ES-I3 (cell line): ENCODE measurements at regions not wholly inside any gene's neighbourhood (a gene's known extent, or its start where the extent isn't known, plus 50 kb on each side); places are given as distances from the start of the nearest gene placed in this dataset.
"Not testable (repeated sequence)": the region's sequence is repeated elsewhere in the genome, so short reads cannot be mapped to it uniquely, and the experiment has no call there.

Experiments used
- H3K36me3 ChIP-seq: 2 replicates; pipeline ENCODE4 v1.6.1; 2013; ENCODE audit warnings: mild to moderate bottlenecking, low read length, control low read depth, moderate library complexity; ENCODE audit not compliant: insufficient read depth
- H3K4me1 ChIP-seq: 2 replicates; pipeline ENCODE4 v1.6.1; 2013; ENCODE audit warnings: mild to moderate bottlenecking, control low read depth, low read length; ENCODE audit not compliant: insufficient read depth
- H3K9ac ChIP-seq: 2 replicates; pipeline ENCODE4 v1.6.1; 2013; ENCODE audit warnings: low read depth, mild to moderate bottlenecking, low read length, moderate library complexity
- H3K9me3 ChIP-seq: 2 replicates; pipeline ENCODE4 v1.6.1; 2013; ENCODE audit warnings: mild to moderate bottlenecking, low read length, moderate library complexity; ENCODE audit not compliant: control insufficient read depth, insufficient read depth

DNA sequence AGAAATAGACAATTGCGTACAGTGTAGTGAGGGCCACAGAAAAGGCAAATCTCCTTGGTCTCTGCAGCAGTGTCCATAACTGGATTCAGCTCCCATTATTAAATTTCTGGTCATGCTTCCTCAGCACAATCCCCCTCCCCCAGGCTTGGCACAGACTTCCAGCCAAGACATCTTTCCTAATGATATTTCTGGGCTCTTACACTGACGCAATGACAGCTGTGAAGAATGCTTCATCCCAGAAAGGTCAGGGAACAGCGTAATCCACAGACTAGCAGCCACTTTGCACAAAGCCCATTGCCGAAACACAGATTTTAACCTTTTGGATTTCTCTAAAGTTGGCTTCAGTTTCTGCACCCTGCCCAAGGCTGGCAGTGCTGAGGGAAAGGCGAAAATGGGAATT is 597.6 kb upstream of the CPEB2 start:
- Histone ChIP-seq H3K9me3 (no peaks in the 10 kb centered on the region; the same call in 1 of the 2 replicates), H3K9ac (no peak overlapping the region), H3K36me3 (no peaks in the 10 kb centered on the region), H3K4me1 (no peaks in the 10 kb centered on the region)

DNA sequence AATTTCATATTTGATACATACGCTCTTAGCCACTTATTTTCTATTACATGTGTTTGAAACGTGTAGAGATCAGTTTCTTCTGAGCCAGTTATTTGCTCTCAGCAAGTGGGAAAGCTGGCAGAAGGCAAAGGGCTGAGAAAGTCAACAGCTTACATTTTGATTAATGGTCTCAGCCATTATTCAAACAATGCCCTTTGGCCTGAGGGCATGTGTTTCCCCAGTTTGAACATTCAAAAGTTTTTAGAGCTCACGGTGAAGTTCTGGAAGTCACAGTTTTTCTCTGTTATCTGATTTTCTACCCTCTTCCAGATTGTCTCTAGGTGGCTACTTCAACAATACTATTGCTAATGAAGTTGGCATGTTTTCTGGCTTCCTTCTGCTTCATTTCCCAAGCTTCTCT is 591.8 kb upstream of the CPEB2 start:
- H3K9ac ChIP-seq = no peak overlapping the region
- H3K4me1 ChIP-seq = no peaks in the 10 kb centered on the region
- H3K36me3 ChIP-seq = no peaks in the 10 kb centered on the region
- H3K9me3 ChIP-seq = no peaks in the 10 kb centered on the region; the same call in 1 of the 2 replicates

- Histone ChIP-seq H3K36me3 (no peaks in the 10 kb centered on the region), H3K4me1 (no peaks in the 10 kb centered on the region), H3K9ac (no peak overlapping the region), H3K9me3 (no peaks in the 10 kb centered on the region)
Measured at GRCh38 chr4:14415146-14415545, 587.1 kb upstream of the CPEB2 start.

GRCh38 chr4:14419516-14419915 is 582.8 kb upstream of the CPEB2 start:
- no peaks in the 10 kb centered on the region for H3K36me3 ChIP-seq
- H3K9me3 ChIP-seq = no peaks in the 10 kb centered on the region
- H3K4me1 ChIP-seq = no peaks in the 10 kb centered on the region
- no peak overlapping the region for H3K9ac ChIP-seq

DNA sequence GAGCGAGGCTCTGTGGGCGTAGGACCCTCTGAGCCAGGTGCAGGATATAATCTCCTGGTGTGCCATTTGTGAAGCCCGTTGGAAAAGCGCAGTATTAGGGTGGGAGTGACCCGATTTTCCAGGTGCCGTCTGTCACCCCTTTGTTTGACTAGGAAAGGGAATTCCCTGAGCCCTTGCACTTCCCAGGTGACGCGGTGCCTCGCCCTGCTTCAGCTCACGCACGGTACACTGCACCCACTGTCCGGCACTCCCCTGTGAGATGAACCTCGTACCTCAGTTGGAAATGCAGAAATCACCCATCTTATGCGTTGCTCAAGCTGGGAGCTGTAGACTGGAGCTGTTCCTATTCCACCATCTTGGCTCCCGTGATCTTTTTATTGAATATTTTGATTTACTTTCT is 576.0 kb upstream of the CPEB2 start:
- not testable (repeated sequence) for H3K9me3 ChIP-seq, H3K4me1 ChIP-seq, H3K9ac ChIP-seq, H3K36me3 ChIP-seq

GRCh38 chr4:14428125-14428524 is 574.2 kb upstream of the CPEB2 start:
- no peaks in the 10 kb centered on the region for H3K9me3 ChIP-seq
- H3K36me3 ChIP-seq = no peaks in the 10 kb centered on the region
- no peak overlapping the region for H3K9ac ChIP-seq
- H3K4me1 ChIP-seq = no peaks in the 10 kb centered on the region

DNA sequence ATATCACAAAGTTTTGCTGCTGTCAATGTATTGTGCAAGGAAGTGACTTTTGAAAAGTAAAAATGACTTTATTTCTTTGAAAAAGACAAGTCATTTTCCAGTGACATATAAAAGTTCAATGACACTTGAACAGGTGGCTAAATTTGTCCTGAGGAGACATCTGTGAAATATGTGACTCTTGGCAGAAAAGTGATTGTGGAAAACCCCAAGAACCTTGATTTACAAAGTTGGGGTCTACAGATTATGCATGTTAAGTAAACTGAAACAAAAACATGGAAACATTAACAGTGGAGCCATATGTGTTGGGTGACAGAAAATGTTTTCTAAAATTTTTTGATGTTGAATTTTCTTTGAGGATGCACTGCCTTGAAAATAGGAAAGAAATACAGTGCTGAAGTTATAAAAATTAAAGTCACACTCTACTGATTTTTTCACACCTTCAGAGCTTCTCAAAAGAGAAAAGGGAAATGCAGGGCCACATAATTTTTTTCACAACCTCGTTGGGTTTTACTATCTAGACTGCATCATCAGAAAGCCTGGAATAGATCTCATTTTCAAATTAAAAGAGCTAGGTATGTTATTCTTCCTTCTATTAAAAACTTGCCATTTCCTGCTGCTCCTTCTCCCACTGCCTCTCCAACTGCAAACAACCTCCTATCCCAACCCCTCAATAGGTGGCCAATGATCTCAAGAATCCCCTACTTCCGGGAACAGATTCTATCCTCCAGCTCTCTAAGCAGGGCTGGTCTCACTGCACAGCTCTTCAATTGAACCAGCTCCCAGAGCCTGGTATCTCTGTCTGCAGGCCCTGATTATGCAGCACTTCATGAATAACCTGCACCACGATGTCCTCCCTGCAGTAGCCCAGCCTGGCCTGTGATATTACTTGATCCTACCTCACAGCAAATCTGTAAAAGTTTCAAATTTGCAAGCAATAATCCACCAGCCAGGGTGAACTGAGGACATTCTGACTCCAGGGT is 570.8 kb upstream of the CPEB2 start:
- H3K36me3 ChIP-seq = no peaks in the 10 kb centered on the region
- H3K4me1 ChIP-seq = no peaks in the 10 kb centered on the region
- H3K9ac ChIP-seq = no peak overlapping the region
- no peaks in the 10 kb centered on the region for H3K9me3 ChIP-seq

DNA sequence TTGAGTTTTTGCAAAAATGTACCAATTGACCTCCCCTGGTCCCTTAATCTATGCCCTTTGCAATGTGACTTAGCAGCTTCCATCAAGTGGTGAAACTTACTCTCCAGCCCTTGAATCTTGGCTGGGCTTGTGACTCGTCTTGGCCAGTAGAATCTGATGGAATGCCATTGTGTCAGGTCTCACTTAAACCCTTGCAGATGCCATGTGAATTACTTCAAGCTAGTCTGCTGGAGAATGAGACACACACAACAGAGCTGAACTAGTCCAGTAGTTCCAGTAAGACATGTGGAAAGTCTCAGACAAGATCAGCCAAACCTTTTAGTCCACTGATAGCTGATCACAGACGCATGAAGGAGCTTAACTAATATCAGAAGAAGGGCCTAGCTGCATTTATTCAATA is 567.8 kb upstream of the CPEB2 start:
- Histone ChIP-seq H3K9me3 (no peaks in the 10 kb centered on the region), H3K9ac (no peak overlapping the region), H3K4me1 (no peaks in the 10 kb centered on the region), H3K36me3 (no peaks in the 10 kb centered on the region)

DNA sequence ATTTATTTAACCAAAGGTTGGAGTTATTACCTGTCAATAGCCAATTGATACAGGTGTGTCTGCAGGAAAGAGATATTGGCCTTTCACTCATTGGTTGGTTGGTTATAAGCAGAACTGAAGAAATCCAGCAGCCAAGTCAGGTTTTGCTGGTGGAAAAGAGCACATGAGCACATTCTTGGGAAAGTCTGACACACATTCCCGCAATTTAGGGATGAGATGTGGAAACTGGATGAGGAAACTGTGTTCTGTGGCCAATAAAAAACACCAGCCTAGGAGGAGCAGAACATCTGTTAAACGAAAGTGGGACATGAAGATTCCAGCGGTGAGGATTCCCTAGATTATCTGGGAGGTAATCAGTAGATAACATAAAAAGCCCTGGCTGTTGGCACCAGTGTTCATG is 567.4 kb upstream of the CPEB2 start:
- Histone ChIP-seq H3K9ac (no peak overlapping the region), H3K4me1 (no peaks in the 10 kb centered on the region), H3K9me3 (no peaks in the 10 kb centered on the region), H3K36me3 (no peaks in the 10 kb centered on the region)

GRCh38 chr4:14441561-14441960 is 560.7 kb upstream of the CPEB2 start:
- peaks cover 16% of the 10 kb centered on the region; the same call in 1 of the 2 replicates for H3K4me1 ChIP-seq
- H3K9me3 ChIP-seq = no peaks in the 10 kb centered on the region
- H3K36me3 ChIP-seq = no peaks in the 10 kb centered on the region
- H3K9ac ChIP-seq = no peak overlapping the region

- Histone ChIP-seq H3K9ac (no peak overlapping the region), H3K36me3 (no peaks in the 10 kb centered on the region), H3K4me1 (peaks cover 16% of the 10 kb centered on the region; the same call in 1 of the 2 replicates), H3K9me3 (no peaks in the 10 kb centered on the region)
Measured at GRCh38 chr4:14445882-14446281, 556.4 kb upstream of the CPEB2 start.

DNA sequence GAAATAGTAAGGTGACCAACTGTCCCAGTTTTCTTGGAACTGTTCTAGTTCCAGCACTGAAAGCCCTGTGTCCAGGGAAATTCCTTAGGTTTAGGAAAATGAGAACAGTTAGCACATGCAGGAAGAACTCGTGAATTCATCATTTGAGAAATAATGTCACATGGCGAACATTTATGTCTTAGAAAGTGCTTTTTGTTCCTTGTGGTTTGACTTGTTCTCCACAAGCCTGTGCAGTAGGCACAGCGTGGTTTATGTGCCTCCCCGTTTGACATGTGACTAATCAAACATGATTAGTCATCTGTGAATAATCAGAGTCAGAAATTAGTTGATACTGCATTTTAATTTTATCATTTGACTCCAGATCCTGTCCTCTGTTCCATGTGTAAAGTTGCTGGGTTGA is 556.0 kb upstream of the CPEB2 start:
- Histone ChIP-seq H3K36me3 (no peaks in the 10 kb centered on the region), H3K9me3 (no peaks in the 10 kb centered on the region), H3K4me1 (peaks cover 16% of the 10 kb centered on the region; the same call in 1 of the 2 replicates), H3K9ac (no peak overlapping the region)

DNA sequence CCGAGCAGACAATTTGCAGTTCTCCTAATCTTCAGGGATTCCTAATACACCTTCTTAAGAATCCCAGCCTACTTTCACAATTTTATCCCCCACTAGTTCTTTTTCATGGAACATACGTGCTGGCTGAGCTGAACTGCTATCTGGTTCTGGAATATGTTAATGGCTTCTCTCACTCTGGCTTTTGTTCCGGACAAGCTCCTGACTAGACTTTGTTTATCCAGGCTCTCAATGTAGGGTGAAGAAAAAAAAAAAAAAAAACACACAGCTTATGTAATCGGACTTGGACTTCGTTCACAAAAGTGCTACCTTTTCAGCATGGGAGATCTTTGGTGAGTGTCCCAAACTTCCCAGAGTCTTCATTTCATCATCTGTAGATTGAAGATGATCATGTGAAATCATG is 555.4 kb upstream of the CPEB2 start:
- Histone ChIP-seq H3K36me3 (no peaks in the 10 kb centered on the region), H3K9ac (no peak overlapping the region), H3K4me1 (peaks cover 16% of the 10 kb centered on the region; the same call in 1 of the 2 replicates), H3K9me3 (no peaks in the 10 kb centered on the region)

- no peaks in the 10 kb centered on the region for H3K36me3 ChIP-seq
- peaks cover 14% of the 10 kb centered on the region; the same call in 1 of the 2 replicates for H3K4me1 ChIP-seq
- no peaks in the 10 kb centered on the region for H3K9me3 ChIP-seq
- no peak overlapping the region for H3K9ac ChIP-seq
Measured at GRCh38 chr4:14449308-14449707, 553.0 kb upstream of the CPEB2 start.

GRCh38 chr4:14452001-14452400 is 550.3 kb upstream of the CPEB2 start:
- Histone ChIP-seq H3K36me3 (no peaks in the 10 kb centered on the region), H3K9me3 (no peaks in the 10 kb centered on the region)

More at GRCh38 chr4:14452001-14452400, 550.3 kb upstream of the CPEB2 start:
- no peak overlapping the region for H3K9ac ChIP-seq
- H3K4me1 ChIP-seq = no peaks in the 10 kb centered on the region
